Loucy (cell line): ENCODE measurements at regions not wholly inside any gene's neighbourhood (a gene's known extent, or its start where the extent isn't known, plus 50 kb on each side); places are given as distances from the start of the nearest gene placed in this dataset.
"Not testable (repeated sequence)": the region's sequence is repeated elsewhere in the genome, so short reads cannot be mapped to it uniquely, and the experiment has no call there.

Experiments used
- H2AFZ ChIP-seq: fragments of 200-600 bp; sonication (generic); 2 replicates; pipeline ENCODE4 v1.6.0; 2016; ENCODE audit warnings: antibody characterized with exemption, mild to moderate bottlenecking, low read length, moderate library complexity
- H3F3A ChIP-seq: fragments of 200-600 bp; 2 replicates; pipeline ENCODE4 v1.6.0; 2016; ENCODE audit warnings: antibody characterized with exemption, low read depth, mild to moderate bottlenecking
- H3K27me3 ChIP-seq: fragments of 200-600 bp; sonication (generic); 2 replicates; pipeline ENCODE4 v1.6.1; 2014; ENCODE audit warnings: low read length, mild to moderate bottlenecking; ENCODE audit not compliant: insufficient read depth, poor library complexity, severe bottlenecking
- H3K36me3 ChIP-seq: fragments of 200-600 bp; sonication (generic); 2 replicates; pipeline ENCODE4 v1.6.1; 2016; ENCODE audit warnings: low read length; ENCODE audit not compliant: insufficient read depth
- H3K4me1 ChIP-seq: fragments of 200-600 bp; sonication (generic); 2 replicates; pipeline ENCODE4 v1.5.1; 2014; ENCODE audit warnings: low read length, mild to moderate bottlenecking; ENCODE audit not compliant: insufficient read depth, poor library complexity, severe bottlenecking
- H3K4me2 ChIP-seq: fragments of 200-600 bp; sonication (generic); 2 replicates; pipeline ENCODE4 v1.6.0; 2014; ENCODE audit warnings: antibody characterized with exemption, low read length, low read depth, mild to moderate bottlenecking; ENCODE audit not compliant: poor library complexity, severe bottlenecking
- H3K4me3 ChIP-seq: fragments of 200-600 bp; sonication (generic); 2 replicates; pipeline ENCODE4 v1.5.1; 2014; ENCODE audit warnings: low read length, mild to moderate bottlenecking, mixed read lengths; ENCODE audit not compliant: poor library complexity, severe bottlenecking
- H3K79me2 ChIP-seq: fragments of 200-600 bp; sonication (generic); 2 replicates; pipeline ENCODE4 v1.6.1; 2014; ENCODE audit warnings: low read length; ENCODE audit not compliant: insufficient read depth
- H3K9ac ChIP-seq: fragments of 200-600 bp; sonication (generic); 2 replicates; pipeline ENCODE4 v1.6.0; 2014; ENCODE audit warnings: mild to moderate bottlenecking, low read depth, low read length, moderate library complexity; ENCODE audit not compliant: poor library complexity, severe bottlenecking
- H3K9me2 ChIP-seq: fragments of 200-600 bp; sonication (generic); replicated peaks from 2 replicates; pipeline ENCODE4 v1.6.1; 2016; ENCODE audit warnings: low read depth, low read length, mixed read lengths
- H3K9me3 ChIP-seq: fragments of 200-600 bp; sonication (generic); 2 replicates; pipeline ENCODE4 v1.6.1; 2014; ENCODE audit warnings: mild to moderate bottlenecking, antibody characterized with exemption, low read length, low read depth; ENCODE audit not compliant: insufficient read depth
- H4K20me1 ChIP-seq: fragments of 200-600 bp; sonication (generic); 2 replicates; pipeline ENCODE4 v1.6.0; 2014; ENCODE audit warnings: antibody characterized with exemption, low read length, mild to moderate bottlenecking; ENCODE audit not compliant: insufficient read depth, poor library complexity, severe bottlenecking
- CTCF ChIP-seq: fragments of 200-600 bp; sonication (generic); conservative IDR thresholded peaks from 2 replicates; pipeline ENCODE4 v1.5.1; 2014; ENCODE audit warnings: mild to moderate bottlenecking, antibody characterized with exemption, low read length
- EZH2phosphoT487 ChIP-seq: fragments of 200-600 bp; IDR thresholded peaks from 2 replicates; pipeline ENCODE4 v1.6.1; 2018; ENCODE audit warnings: antibody characterized with exemption, mild to moderate bottlenecking, moderate library complexity, borderline replicate concordance

- Histone ChIP-seq H3K9me2 (no peaks in the 10 kb centered on the region), H3K36me3 (no peaks in the 10 kb centered on the region), H2AFZ (no peak overlapping the region), H3F3A (no peaks in the 10 kb centered on the region), H3K9ac (no peak overlapping the region), H3K4me2 (no peak overlapping the region), H3K9me3 (no peaks in the 10 kb centered on the region), H3K79me2 (no peaks in the 10 kb centered on the region), H3K27me3 (no peaks in the 10 kb centered on the region), H3K4me1 (no peaks in the 10 kb centered on the region), H4K20me1 (no peaks in the 10 kb centered on the region), H3K4me3 (no peak overlapping the region)
- TF ChIP-seq CTCF (no peak), EZH2phosphoT487 (no peak)
Observed at GRCh38 chr15:89026167-89026566, 62.1 kb upstream of the ABHD2 start.

GRCh38 chr15:89028036-89028435 is 60.2 kb upstream of the ABHD2 start:
- Histone ChIP-seq H3K9me2 (no peaks in the 10 kb centered on the region), H4K20me1 (no peaks in the 10 kb centered on the region), H3F3A (no peaks in the 10 kb centered on the region), H3K4me3 (no peak overlapping the region), H3K79me2 (no peaks in the 10 kb centered on the region), H3K4me2 (no peak overlapping the region), H3K27me3 (no peaks in the 10 kb centered on the region), H3K4me1 (no peaks in the 10 kb centered on the region), H3K36me3 (no peaks in the 10 kb centered on the region), H2AFZ (no peak overlapping the region), H3K9me3 (no peaks in the 10 kb centered on the region), H3K9ac (no peak overlapping the region)
- no peak for TF ChIP-seq EZH2phosphoT487
- TF ChIP-seq CTCF, result no peak

- Histone ChIP-seq H3K4me2 (no peak overlapping the region), H3K36me3 (no peaks in the 10 kb centered on the region), H3K9me2 (no peaks in the 10 kb centered on the region), H3K27me3 (no peaks in the 10 kb centered on the region), H2AFZ (no peak overlapping the region), H3K9me3 (no peaks in the 10 kb centered on the region), H3K4me1 (no peaks in the 10 kb centered on the region), H3K4me3 (no peak overlapping the region), H3K79me2 (no peaks in the 10 kb centered on the region), H3F3A (no peaks in the 10 kb centered on the region), H3K9ac (no peak overlapping the region), H4K20me1 (no peaks in the 10 kb centered on the region)
- TF ChIP-seq EZH2phosphoT487 (no peak), CTCF (no peak)
Observed at GRCh38 chr15:89030311-89030710, 57.9 kb upstream of the ABHD2 start.

- not testable (repeated sequence) for H3K4me3 ChIP-seq, H3K9ac ChIP-seq, H3K9me2 ChIP-seq, H3K4me1 ChIP-seq, H4K20me1 ChIP-seq, H3F3A ChIP-seq, H3K79me2 ChIP-seq, H3K4me2 ChIP-seq, H3K27me3 ChIP-seq, H2AFZ ChIP-seq, H3K9me3 ChIP-seq, H3K36me3 ChIP-seq
Observed at GRCh38 chr15:89031637-89032285, 56.5 kb upstream of the ABHD2 start.
